Keratinocyte (primary cell): ENCODE measurements at regions not wholly inside any gene's neighbourhood (a gene's known extent, or its start where the extent isn't known, plus 50 kb on each side); places are given as distances from the start of the nearest gene placed in this dataset.

ENCODE experiments used
- DNase-seq: peaks from one replicate; pipeline ENCODE4 v3.0.0-alpha.2; 2011; ENCODE audit warnings: low read depth, missing footprints, low spot score
- FAIRE-seq: peaks from 2 replicates; lab custom pipeline; 2011; peaks lifted over from hg19 to GRCh38; lab: Jason Lieb, UNC
- H2AFZ ChIP-seq: 2 replicates; pipeline ENCODE4 v1.6.0; 2012; ENCODE audit warnings: low read length, control low read depth, inconsistent platforms; ENCODE audit not compliant: control insufficient read depth
- H3K27ac ChIP-seq: 2 replicates; pipeline ENCODE4 v1.5.1; 2011; ENCODE audit warnings: low read length; ENCODE audit not compliant: control insufficient read depth, insufficient read depth
- H3K27me3 ChIP-seq: 3 replicates; pipeline ENCODE4 v1.6.0; 2011; ENCODE audit warnings: low read length; ENCODE audit not compliant: control insufficient read depth, insufficient read depth; ENCODE audit errors: extremely low read depth
- H3K36me3 ChIP-seq, 2 experiments: 2 replicates in 1 of 2; 3 replicates in 1 of 2; pipeline ENCODE4 v1.5.1; 2011; ENCODE audit warnings: low read length in 2 of 2, mild to moderate bottlenecking in 1 of 2; ENCODE audit not compliant: control insufficient read depth in 2 of 2, insufficient read depth in 2 of 2; ENCODE audit errors: extremely low read depth in 1 of 2
- H3K4me1 ChIP-seq: 3 replicates; pipeline ENCODE4 v1.5.1; 2011; ENCODE audit warnings: low read length; ENCODE audit not compliant: control insufficient read depth, insufficient read depth; ENCODE audit errors: extremely low read depth
- H3K4me2 ChIP-seq: 3 replicates; pipeline ENCODE4 v1.6.0; 2011; ENCODE audit warnings: low read depth, low read length; ENCODE audit not compliant: control insufficient read depth, insufficient read depth; ENCODE audit errors: extremely low read depth
- H3K4me3 ChIP-seq, 3 experiments: fragments of 200-600 bp in 1 of 3; sonication (generic) in 1 of 3; 2 replicates in 2 of 3; 3 replicates in 1 of 3; pipeline ENCODE4 v1.5.1; 2011 to 2016; ENCODE audit warnings: low read length in 3 of 3, mild to moderate bottlenecking in 3 of 3, control low read depth in 2 of 3, inconsistent platforms in 1 of 3, low read depth in 1 of 3, mixed read lengths in 1 of 3, mixed run types in 1 of 3, moderate library complexity in 1 of 3; ENCODE audit not compliant: control insufficient read depth in 2 of 3, insufficient read depth in 2 of 3; ENCODE audit errors: extremely low read depth in 1 of 3
- H3K79me2 ChIP-seq: 2 replicates; pipeline ENCODE4 v1.6.0; 2012; ENCODE audit warnings: low read length; ENCODE audit not compliant: control insufficient read depth, insufficient read depth
- H3K9ac ChIP-seq: 3 replicates; pipeline ENCODE4 v1.6.0; 2011; ENCODE audit warnings: low read length; ENCODE audit not compliant: control insufficient read depth, insufficient read depth; ENCODE audit errors: extremely low read depth
- H3K9me1 ChIP-seq: 3 replicates; pipeline ENCODE4 v1.6.0; 2011; ENCODE audit warnings: low read length; ENCODE audit not compliant: control insufficient read depth, insufficient read depth; ENCODE audit errors: extremely low read depth
- H3K9me3 ChIP-seq: 2 replicates; pipeline ENCODE4 v1.5.1; 2012; ENCODE audit warnings: low read depth, low read length; ENCODE audit not compliant: control insufficient read depth
- H4K20me1 ChIP-seq: 3 replicates; pipeline ENCODE4 v1.6.0; 2011; ENCODE audit warnings: low read length; ENCODE audit not compliant: control insufficient read depth, insufficient read depth; ENCODE audit errors: extremely low read depth
- EZH2 ChIP-seq: IDR thresholded peaks from one replicate; pipeline ENCODE4 v1.6.1; 2012; ENCODE audit warnings: inconsistent platforms, mild to moderate bottlenecking, low read length, moderate library complexity
- dilution Hi-C: fragments of 300-500 bp; cut with MboI; formaldehyde crosslinking; loops from one replicate; pipeline ENCODE4 v1.7.0; 2020; ENCODE audit warnings: low sequenced_read_pairs; ENCODE audit not compliant: extremely low pct_ligation_motif_present
- TF ChIP-seq, protein P1 (sequence below), 3 experiments: IDR thresholded peaks in 1 of 3; conservative IDR thresholded peaks in 1 of 3; optimal IDR thresholded peaks in 1 of 3; 2 replicates in 2 of 3; 3 replicates in 1 of 3; pipeline versions ENCODE3 to v1.5.1; 2011; ENCODE audit warnings: low read length in 3 of 3, mild to moderate bottlenecking in 3 of 3, moderate library complexity in 2 of 3, control low read depth in 1 of 3, inconsistent platforms in 1 of 3; ENCODE audit not compliant: insufficient read depth in 2 of 3; ENCODE audit errors: extremely low read depth in 1 of 3

DNA sequence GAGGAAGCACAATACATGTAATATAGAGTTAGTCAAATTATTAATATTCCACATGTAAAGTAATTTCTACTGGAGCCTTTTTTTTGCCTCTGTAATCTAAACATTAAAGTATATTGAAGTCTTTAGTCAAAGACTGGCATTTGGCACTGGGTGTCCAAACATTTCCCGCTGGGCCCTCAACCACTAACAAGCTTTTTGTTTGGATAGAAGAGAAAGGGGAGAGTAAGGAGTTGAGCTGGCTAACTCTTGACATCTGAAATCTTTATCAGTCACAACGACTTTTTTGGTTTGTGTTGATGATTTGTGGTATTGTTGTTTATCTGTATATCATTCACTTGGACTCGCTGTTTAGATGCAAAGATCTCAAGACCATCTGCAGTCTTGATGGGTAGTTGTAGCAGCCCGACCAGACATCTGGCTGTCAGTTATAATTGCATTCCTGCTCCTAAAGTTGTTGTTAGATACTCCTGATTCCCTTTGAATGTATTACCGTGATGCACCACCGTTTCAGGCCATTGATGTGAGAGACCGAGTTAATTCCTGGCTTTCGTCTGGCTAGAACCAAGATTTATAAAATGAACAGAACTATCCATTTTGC, 379.6 kb downstream of the MTX2 start:
- Histone ChIP-seq H3K4me2 (no peak overlapping the region), H3K27me3 (no peaks in the 10 kb centered on the region), H3K36me3 (no peaks in the 10 kb centered on the region), H3K9me3 (no peaks in the 10 kb centered on the region), H3K4me3 (no peak overlapping the region), H4K20me1 (no peaks in the 10 kb centered on the region), H3K79me2 (no peaks in the 10 kb centered on the region), H3K27ac (no peak overlapping the region), H3K9me1 (no peaks in the 10 kb centered on the region), H2AFZ (no peak overlapping the region), H3K9ac (no peak overlapping the region), H3K4me1 (no peaks in the 10 kb centered on the region)
- no peak for DNase-seq
- no peak for FAIRE-seq
- dilution Hi-C loops: loop anchor here (25.0 kb wide), 1 partner anchor 486 kb away; the partner anchor contains the start of genes HOXD3 and HOXD4
- TF ChIP-seq, protein P1, sequence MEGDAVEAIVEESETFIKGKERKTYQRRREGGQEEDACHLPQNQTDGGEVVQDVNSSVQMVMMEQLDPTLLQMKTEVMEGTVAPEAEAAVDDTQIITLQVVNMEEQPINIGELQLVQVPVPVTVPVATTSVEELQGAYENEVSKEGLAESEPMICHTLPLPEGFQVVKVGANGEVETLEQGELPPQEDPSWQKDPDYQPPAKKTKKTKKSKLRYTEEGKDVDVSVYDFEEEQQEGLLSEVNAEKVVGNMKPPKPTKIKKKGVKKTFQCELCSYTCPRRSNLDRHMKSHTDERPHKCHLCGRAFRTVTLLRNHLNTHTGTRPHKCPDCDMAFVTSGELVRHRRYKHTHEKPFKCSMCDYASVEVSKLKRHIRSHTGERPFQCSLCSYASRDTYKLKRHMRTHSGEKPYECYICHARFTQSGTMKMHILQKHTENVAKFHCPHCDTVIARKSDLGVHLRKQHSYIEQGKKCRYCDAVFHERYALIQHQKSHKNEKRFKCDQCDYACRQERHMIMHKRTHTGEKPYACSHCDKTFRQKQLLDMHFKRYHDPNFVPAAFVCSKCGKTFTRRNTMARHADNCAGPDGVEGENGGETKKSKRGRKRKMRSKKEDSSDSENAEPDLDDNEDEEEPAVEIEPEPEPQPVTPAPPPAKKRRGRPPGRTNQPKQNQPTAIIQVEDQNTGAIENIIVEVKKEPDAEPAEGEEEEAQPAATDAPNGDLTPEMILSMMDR (optimal IDR thresholded peaks at IDR 0.05 in 1 of 3, IDR thresholded peaks at IDR 0.05 in 1 of 3, conservative IDR thresholded peaks at IDR 0.05 in 1 of 3; ENCODE audit: extremely low read depth in 1 of 3, insufficient read depth in 2 of 3, low read length in 3 of 3): no peak
- TF ChIP-seq EZH2: no peak

DNA sequence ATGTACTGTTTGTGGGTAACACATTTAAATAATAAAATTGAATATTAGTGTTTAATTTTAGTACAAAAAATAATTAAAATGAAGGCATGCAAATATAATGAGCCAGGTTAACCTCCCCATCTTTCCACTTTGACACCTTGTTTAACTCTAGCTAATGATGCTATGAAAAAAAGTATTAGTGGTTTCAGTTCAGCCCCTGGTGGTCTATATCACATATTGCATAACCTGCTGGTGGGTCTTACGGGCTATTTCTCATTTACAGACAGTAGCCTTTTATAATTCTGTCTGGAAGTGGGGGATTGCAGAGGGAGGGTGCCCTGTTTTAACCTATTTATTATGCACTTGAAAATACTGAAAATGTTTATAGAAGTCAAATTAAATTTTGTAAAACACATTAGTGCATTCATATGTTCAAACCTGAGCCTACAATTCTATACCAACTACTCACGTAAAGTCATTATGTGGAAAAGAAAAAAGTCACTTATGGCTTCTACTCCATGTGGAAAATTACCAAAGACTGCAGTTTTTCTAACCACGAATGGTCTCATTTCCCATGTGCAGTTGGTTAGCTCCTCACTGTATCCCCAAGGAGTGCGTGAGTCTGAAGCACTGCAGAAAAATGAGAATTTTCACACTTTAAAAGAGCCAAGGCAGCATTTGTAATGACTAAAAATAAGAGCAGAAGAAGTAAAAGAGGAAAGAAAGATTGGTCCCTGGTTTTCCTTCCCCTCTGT, 381.0 kb downstream of the MTX2 start:
- no peak overlapping the region for H2AFZ ChIP-seq
- H3K36me3 ChIP-seq: no peaks in the 10 kb centered on the region
- no peaks in the 10 kb centered on the region for H4K20me1 ChIP-seq
- dilution Hi-C loops: no loop called here
- H3K9me1 ChIP-seq: no peaks in the 10 kb centered on the region
- no peaks in the 10 kb centered on the region for H3K4me1 ChIP-seq
- no peaks in the 10 kb centered on the region for H3K79me2 ChIP-seq
- no peaks in the 10 kb centered on the region for H3K9me3 ChIP-seq
- H3K4me3 ChIP-seq: no peak overlapping the region
- DNase-seq: no peak
- H3K9ac ChIP-seq: no peak overlapping the region
- H3K27me3 ChIP-seq: no peaks in the 10 kb centered on the region
- TF ChIP-seq EZH2: no peak
- no peak for FAIRE-seq
- no peak overlapping the region for H3K27ac ChIP-seq
- no peak overlapping the region for H3K4me2 ChIP-seq
